Activated T-cell treated with anti-CD3 and anti-CD28 coated beads, Interleukin-2, amount 50 U/mL, for 4 hours (primary cell): ENCODE measurements at regions not wholly inside any gene's neighbourhood (a gene's known extent, or its start where the extent isn't known, plus 50 kb on each side); places are given as distances from the start of the nearest gene placed in this dataset.
"Not testable (repeated sequence)": the region's sequence is repeated elsewhere in the genome, so short reads cannot be mapped to it uniquely, and the experiment has no call there.

Source experiments
- ATAC-seq, 2 donors: fragments of 200-7000 bp; cut with Tn5 transposase; one replicate each; pipeline ENCODE4 v1.10.0; 2021
- DNase-seq: peaks from one replicate; pipeline ENCODE4 v3.0.0-alpha.2; 2020
- H3K27me3 Mint-ChIP-seq: one replicate; pipeline ENCODE4 v1.8.0; 2021; ENCODE audit warnings: low read depth, mixed read lengths
- H3K36me3 Mint-ChIP-seq: one replicate; pipeline ENCODE4 v1.8.0; 2022; ENCODE audit warnings: mixed read lengths; ENCODE audit not compliant: insufficient read depth
- H3K4me1 Mint-ChIP-seq: one replicate; pipeline ENCODE4 v1.8.0; 2021; ENCODE audit warnings: low read depth, mixed read lengths
- H3K4me3 Mint-ChIP-seq: one replicate; pipeline ENCODE4 v1.8.0; 2021; ENCODE audit warnings: mild to moderate bottlenecking, moderate library complexity, mixed read lengths
- H3K9me3 Mint-ChIP-seq: one replicate; pipeline ENCODE4 v1.8.0; 2021; ENCODE audit warnings: mixed read lengths

DNA sequence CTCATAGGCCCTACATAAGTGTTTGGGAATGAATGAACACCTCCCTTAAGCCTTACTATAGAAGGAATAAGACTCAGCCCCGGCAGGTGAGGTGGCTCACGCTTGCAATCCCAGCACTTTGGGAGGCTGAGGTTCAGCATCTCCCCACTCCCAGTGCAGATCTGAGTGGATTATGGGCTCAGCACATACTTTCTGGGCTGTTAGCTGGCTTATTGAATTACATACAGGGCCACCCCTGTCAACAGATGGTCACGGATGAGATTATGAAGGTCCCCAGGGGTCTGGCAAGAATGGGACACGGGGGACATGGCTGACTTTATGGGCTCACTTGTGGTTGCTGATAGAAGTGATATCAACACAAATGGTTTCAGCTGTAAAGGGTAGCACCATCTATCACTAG, 322.3 kb downstream of the TSN start:
- ATAC-seq: no peak

DNA sequence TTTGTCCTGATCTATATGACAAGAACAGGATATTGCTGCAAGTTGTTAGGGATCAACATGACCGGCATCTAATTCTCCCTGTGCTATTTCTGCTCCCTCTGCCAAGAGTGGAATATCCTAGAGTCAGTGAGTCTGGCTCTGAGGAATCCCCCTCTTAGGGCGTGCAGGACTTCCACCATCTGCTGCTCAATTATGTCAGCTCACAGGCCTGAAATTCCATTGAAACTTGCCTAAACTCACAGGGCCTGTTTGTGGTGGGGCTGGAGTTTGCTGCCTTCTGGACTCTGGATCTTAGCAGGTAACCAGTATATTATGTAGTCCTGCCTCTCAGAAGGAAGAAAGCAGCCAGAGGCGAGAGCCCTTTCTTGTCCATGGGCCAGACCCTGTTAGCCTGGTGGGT, 323.0 kb downstream of the TSN start:
- ATAC-seq: no peak
- Mint-ChIP-seq H3K9me3 (no peaks in the 10 kb centered on the region), H3K4me3 (no peak overlapping the region), H3K4me1 (no peaks in the 10 kb centered on the region), H3K27me3 (no peaks in the 10 kb centered on the region), H3K36me3 (no peaks in the 10 kb centered on the region)
- no peak for DNase-seq

More for the DNA sequence above, 322.3 kb downstream of the TSN start:
- no peak for DNase-seq
- no peaks in the 10 kb centered on the region for H3K27me3 Mint-ChIP-seq
- no peaks in the 10 kb centered on the region for H3K4me1 Mint-ChIP-seq
- H3K9me3 Mint-ChIP-seq: no peaks in the 10 kb centered on the region
- H3K4me3 Mint-ChIP-seq: no peak overlapping the region
- no peaks in the 10 kb centered on the region for H3K36me3 Mint-ChIP-seq

DNA sequence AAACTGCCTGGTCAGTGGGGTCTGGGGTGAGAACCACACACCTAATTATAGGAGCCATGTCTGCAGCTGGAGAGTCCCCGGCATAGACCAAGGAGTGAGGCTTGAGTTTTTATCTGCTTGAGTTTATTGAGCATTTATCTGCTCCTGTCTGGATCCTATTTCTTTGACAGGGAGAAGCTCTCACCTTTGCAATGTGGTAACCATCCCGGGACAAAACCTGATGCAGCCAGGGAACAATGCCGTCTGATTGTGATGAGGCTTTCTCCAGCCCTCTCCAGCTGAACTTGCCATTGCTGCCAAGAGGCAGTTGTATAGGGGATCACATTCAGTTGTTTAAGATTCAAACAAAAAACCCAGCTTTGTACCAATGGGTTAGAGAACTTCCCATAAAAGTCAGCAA, 324.4 kb downstream of the TSN start:
- Mint-ChIP-seq H3K9me3 (no peaks in the 10 kb centered on the region), H3K4me3 (no peak overlapping the region), H3K36me3 (no peaks in the 10 kb centered on the region), H3K4me1 (no peaks in the 10 kb centered on the region), H3K27me3 (no peaks in the 10 kb centered on the region)
- DNase-seq (no peak), ATAC-seq (no peak)

DNA sequence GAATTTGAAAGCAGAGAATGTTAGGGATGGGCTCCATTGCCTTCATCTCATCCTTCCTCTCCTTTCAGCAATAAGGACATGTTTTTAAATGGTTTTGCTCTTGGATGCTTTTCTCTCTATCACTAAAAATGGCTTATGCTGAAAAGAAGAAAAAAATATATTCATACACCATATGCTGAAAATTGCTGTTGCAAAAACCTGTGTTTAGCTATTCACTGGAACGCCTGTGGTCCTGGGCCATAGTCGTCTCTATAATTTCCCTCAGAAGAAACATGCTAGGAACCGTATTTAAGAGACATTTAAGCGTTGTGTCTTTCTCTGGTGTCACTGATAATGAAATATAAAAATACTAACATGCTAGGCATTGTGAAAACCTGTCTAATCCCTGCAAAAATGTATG, 324.9 kb downstream of the TSN start:
- ATAC-seq (no peak), DNase-seq (no peak)
- Mint-ChIP-seq H3K36me3 (no peaks in the 10 kb centered on the region), H3K4me1 (no peaks in the 10 kb centered on the region), H3K27me3 (no peaks in the 10 kb centered on the region), H3K4me3 (no peak overlapping the region), H3K9me3 (no peaks in the 10 kb centered on the region)

DNA sequence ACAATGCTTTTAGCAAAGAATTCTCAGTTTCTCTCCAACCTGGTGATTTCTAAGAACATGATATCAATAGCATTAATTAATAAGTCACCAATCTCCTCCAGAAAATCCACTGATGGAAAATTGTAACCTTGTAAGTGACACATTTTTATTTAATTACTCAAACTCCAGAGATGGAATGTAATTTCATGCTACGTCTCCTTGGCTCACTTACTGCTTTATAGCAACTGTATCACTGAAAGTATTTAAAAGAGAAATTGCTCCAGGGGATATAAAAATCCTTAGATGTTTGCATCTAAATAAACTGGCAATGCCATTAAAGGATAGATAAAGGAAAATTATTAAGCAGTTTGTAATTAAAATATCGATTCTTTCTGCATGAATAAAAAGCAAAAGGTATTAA, 325.4 kb downstream of the TSN start:
- Mint-ChIP-seq H3K36me3 (no peaks in the 10 kb centered on the region), H3K4me3 (no peak overlapping the region), H3K4me1 (no peaks in the 10 kb centered on the region), H3K9me3 (no peaks in the 10 kb centered on the region), H3K27me3 (no peaks in the 10 kb centered on the region)
- no peak for ATAC-seq
- DNase-seq: no peak

DNA sequence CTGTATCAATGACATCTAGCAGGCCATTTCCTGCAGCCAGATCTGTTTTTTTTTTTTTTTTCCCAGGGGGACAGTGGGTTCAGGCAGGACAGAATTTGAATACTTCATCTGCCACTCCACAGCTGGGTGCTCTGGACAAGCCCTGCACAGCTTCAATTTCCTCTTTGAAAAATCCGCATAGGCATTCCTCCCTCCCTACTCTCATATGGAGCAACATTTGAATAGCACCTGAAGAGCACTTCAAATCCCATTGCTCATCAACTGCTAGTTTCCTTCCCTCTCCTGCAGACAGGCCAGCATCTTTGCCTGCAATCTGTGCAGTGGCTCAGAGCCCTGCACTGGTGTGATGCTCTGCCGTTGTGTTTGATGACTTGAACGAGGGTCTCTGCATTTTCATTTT, 326.3 kb downstream of the TSN start:
- Mint-ChIP-seq H3K4me1 (no peaks in the 10 kb centered on the region), H3K27me3 (no peaks in the 10 kb centered on the region), H3K9me3 (no peaks in the 10 kb centered on the region), H3K4me3 (no peak overlapping the region), H3K36me3 (no peaks in the 10 kb centered on the region)
- ATAC-seq (no peak), DNase-seq (no peak)

DNA sequence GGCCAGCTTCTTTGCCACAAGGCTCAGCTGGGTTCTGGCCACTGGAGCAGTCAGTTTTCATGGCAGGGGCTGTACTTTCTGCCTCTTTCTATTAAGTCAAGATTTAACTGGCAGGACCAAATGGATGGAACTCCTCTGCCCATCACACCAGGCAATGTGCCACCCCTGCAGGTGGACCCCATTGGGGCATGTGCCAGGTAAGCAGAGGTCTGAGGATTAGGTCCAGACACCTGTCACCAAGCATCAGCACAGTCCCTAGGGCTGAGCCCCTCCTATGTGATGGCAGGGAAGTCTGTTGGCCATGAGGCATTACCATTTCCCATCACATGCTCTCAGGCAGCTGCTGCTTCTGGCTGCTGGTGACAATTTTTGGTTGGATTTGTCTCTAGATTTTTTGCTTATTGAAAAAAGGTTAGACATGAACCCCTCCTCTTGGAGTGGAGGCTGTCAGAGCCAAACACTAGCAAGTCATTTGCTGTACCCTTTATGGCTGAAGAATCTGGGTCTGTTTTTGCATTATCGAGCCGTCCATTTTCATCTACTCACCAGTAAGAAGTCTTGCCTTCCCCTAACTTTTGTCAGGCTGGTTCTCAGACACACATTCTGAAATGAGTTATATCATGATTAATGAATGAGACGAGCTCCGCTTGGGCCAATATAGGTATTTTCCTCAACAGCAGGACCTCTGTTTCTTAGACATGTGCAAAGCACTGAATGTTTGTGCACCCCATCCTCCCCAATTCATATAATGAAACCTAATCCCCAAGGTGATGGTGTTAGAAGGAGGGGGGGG, 328.0 kb downstream of the TSN start:
- no peaks in the 10 kb centered on the region for H3K9me3 Mint-ChIP-seq
- H3K27me3 Mint-ChIP-seq: no peaks in the 10 kb centered on the region
- DNase-seq (no peak), ATAC-seq (no peak)
- H3K4me3 Mint-ChIP-seq: no peak overlapping the region
- H3K36me3 Mint-ChIP-seq: no peaks in the 10 kb centered on the region
- no peaks in the 10 kb centered on the region for H3K4me1 Mint-ChIP-seq

DNA sequence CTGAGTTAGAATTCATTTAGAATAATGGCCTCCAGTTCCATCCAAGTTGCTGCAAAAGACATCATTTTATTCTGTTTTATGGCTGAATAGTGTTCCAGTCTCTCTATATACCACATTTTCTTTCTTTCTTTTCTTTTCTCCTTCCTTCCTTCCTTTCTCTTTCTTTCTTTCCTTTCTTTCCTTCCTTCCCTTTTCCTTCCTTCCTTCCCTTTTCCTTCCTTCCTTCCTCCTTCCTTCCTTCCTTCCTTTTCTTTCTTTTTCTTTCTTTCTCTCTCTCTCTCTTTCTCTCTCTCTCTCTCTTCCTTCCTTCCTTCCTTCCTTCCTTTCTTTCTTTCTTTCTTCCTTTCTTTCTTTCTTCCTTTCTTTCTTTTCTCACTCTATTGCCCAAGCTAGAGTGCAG, 330.2 kb downstream of the TSN start:
- H3K27me3 Mint-ChIP-seq, H3K4me3 Mint-ChIP-seq, H3K9me3 Mint-ChIP-seq, H3K4me1 Mint-ChIP-seq, ATAC-seq, H3K36me3 Mint-ChIP-seq, DNase-seq: not testable (repeated sequence)

DNA sequence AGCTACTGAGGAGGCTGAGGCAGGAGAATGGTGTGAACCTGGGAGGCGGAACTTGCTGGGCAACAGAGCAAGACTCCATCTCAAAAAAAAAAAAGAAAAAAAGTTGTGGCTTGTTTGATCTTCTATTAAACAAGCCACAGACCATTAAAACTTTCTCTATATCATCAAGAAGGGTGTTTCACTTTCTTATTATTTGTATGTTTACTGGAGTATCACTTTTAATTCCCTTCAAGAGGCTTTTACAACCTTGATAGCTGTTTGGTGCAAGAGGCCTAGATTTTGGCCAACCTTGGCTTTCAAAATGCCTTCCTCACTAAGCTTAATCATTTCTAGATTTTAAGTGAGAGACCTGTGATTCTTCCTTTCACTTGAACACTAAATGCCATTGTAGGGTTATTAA, 339.1 kb downstream of the TSN start:
- ATAC-seq (no peak), DNase-seq (no peak)
- Mint-ChIP-seq H3K27me3 (peaks cover 3% of the 10 kb centered on the region), H3K9me3 (no peaks in the 10 kb centered on the region), H3K4me3 (no peak overlapping the region), H3K36me3 (no peaks in the 10 kb centered on the region), H3K4me1 (no peaks in the 10 kb centered on the region)

DNA sequence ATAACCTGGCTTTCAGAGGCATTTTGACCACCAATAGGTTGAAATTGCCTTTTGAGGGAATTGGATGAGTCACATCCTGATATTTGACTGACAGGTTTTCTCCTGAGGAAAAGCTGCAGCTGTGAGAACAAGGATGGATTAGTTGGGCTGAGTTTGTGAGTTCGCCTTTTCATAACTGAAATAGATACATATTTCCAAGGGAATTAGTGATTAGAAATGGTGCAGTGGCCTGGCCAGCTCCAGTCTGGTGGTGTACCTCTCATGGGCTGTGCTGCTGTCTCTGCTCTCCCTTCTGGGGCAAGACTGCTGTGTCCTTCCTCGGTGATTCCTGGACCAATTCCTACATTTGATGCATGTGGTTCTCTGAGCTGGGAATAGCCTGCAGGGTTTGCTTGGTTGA, 341.3 kb downstream of the TSN start:
- Mint-ChIP-seq H3K36me3 (no peaks in the 10 kb centered on the region), H3K4me1 (no peaks in the 10 kb centered on the region), H3K4me3 (no peak overlapping the region), H3K9me3 (no peaks in the 10 kb centered on the region), H3K27me3 (peaks cover 3% of the 10 kb centered on the region)
- DNase-seq: no peak
- ATAC-seq: no peak

DNA sequence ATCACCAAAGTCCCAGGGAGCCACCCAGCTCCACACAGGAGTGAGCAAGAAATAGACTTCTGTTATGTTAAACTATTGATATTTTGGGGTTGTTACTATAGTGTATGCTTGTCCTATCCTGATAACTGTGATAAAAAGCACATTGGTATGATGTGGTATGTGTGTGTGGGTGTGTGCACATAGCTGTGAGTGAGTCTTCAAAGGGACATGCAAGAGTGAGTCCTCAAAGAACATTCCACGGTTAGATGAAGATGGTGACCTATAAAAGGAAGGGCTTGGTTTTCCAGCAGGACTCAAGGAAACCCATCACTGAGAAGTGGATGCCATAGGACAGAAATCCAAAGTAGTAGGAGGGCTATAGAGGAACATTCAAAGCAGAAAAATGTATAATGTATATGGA, 342.9 kb downstream of the TSN start:
- DNase-seq (no peak), ATAC-seq (no peak)
- no peaks in the 10 kb centered on the region for H3K9me3 Mint-ChIP-seq
- H3K4me3 Mint-ChIP-seq: no peak overlapping the region
- peaks cover 3% of the 10 kb centered on the region for H3K27me3 Mint-ChIP-seq
- no peaks in the 10 kb centered on the region for H3K36me3 Mint-ChIP-seq
- H3K4me1 Mint-ChIP-seq: no peaks in the 10 kb centered on the region

DNA sequence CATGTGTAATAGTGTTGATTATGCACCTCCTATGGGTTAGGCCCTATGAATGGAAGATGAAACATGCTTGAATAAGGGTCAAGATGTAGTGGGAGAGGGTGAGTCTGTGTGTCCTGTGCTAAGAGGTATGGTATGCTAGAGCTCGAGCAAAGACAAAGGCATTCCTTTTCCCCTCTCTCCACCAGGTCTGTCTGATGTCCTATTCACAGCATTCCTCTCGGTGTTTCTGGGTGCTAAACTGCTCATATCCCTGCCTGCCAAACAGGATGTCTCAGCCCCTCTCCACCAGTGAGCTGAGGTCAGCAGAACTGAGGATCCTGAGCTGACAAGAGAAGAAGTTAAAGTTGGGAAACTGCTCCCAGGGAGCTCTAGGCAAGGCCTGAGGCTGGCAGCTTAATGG, 344.9 kb downstream of the TSN start:
- no peak for DNase-seq
- no peak for ATAC-seq
- H3K9me3 Mint-ChIP-seq: no peaks in the 10 kb centered on the region
- H3K27me3 Mint-ChIP-seq: peaks cover 3% of the 10 kb centered on the region
- no peaks in the 10 kb centered on the region for H3K4me1 Mint-ChIP-seq
- H3K36me3 Mint-ChIP-seq: no peaks in the 10 kb centered on the region
- no peak overlapping the region for H3K4me3 Mint-ChIP-seq

DNA sequence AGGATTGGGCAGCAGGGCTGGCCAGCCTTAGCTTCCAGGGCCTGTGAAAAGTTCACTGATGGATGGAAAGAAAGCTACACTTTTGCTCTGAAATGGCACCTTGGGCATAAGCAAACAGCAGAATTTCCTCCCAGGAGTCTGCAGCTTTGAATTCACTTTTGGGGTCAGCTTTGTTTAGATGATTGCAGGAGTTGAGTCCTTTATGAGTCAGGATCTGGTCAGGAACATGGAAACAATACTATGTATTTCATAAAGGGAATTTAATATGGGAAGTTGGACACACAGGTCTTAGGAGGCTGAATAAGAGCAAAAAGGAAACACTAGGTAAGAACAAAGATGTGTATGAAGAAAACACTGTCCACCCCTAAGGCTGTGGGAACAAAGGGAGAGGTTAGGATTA, 345.3 kb downstream of the TSN start:
- Mint-ChIP-seq H3K27me3 (peaks cover 3% of the 10 kb centered on the region), H3K9me3 (no peaks in the 10 kb centered on the region), H3K36me3 (no peaks in the 10 kb centered on the region), H3K4me3 (no peak overlapping the region), H3K4me1 (no peaks in the 10 kb centered on the region)
- ATAC-seq (no peak), DNase-seq (no peak)

DNA sequence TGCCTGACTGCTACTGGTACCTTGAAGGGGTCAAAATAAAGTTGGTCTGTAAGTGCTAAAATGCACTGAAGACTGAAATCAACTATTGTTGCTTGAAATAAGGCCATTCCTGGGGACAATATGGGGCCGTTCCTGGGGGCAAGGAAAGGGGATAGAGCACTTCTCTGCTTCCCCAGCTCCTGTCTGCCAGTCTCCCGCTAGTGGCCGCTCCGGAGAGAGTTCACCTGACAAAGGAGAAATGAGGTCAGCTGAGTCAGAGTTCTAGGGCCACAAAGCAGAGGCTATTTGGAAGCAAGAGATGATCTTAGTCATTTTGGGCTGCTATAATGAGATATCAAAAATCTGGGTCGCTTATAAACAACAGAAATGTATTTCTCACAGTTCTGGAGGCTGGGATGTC, 345.9 kb downstream of the TSN start:
- DNase-seq (no peak), ATAC-seq (no peak)
- Mint-ChIP-seq H3K4me3 (no peak overlapping the region), H3K4me1 (no peaks in the 10 kb centered on the region), H3K27me3 (peaks cover 3% of the 10 kb centered on the region), H3K9me3 (no peaks in the 10 kb centered on the region), H3K36me3 (no peaks in the 10 kb centered on the region)

DNA sequence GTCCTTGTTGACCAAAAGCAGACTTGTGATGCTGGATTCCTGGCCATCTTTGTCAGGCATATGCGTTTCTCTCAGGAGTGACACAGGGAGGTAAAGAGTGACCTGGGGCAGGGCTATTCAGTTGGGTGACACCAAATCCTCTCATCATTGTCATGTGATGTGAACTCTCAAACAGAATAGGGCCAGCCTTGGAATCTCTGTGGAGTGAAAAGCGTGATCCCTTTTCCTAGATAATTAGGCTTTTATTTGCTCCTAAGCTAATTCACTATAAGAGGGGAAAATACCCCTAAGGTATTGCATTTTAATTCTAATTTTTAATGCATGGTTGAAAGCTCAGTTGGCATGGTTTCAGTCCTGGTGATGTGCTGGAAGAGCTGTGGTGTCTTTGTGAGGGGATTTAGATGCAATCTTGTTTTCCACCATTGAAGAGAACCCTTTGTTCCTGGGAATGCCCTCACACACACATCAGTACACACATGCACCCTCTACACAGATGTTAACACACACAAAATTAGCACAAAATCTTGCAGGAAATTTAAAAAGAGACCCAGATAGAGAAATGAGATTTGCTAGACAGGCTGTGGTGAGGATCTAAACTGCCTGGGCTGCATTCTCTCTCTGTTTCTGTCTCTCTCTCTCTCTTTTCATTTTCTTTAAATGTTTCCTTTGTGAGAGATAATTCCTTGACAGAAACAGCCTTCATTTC, 349.9 kb downstream of the TSN start:
- Mint-ChIP-seq H3K36me3 (no peaks in the 10 kb centered on the region), H3K27me3 (no peaks in the 10 kb centered on the region), H3K9me3 (no peaks in the 10 kb centered on the region), H3K4me3 (no peak overlapping the region), H3K4me1 (no peaks in the 10 kb centered on the region)
- no peak for DNase-seq
- ATAC-seq: no peak
